ENCODE measurements at regions not wholly inside any gene's neighbourhood (a gene's known extent, or its start where the extent isn't known, plus 50 kb on each side); places are given as distances from the start of the nearest gene placed in this dataset.

- TF ChIP-seq POLR2A (IDR thresholded peaks at IDR 0.05): no peak
- TF ChIP-seq, protein P1, sequence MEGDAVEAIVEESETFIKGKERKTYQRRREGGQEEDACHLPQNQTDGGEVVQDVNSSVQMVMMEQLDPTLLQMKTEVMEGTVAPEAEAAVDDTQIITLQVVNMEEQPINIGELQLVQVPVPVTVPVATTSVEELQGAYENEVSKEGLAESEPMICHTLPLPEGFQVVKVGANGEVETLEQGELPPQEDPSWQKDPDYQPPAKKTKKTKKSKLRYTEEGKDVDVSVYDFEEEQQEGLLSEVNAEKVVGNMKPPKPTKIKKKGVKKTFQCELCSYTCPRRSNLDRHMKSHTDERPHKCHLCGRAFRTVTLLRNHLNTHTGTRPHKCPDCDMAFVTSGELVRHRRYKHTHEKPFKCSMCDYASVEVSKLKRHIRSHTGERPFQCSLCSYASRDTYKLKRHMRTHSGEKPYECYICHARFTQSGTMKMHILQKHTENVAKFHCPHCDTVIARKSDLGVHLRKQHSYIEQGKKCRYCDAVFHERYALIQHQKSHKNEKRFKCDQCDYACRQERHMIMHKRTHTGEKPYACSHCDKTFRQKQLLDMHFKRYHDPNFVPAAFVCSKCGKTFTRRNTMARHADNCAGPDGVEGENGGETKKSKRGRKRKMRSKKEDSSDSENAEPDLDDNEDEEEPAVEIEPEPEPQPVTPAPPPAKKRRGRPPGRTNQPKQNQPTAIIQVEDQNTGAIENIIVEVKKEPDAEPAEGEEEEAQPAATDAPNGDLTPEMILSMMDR (IDR thresholded peaks at IDR 0.05): no peak
Measured at GRCh38 chr6:150721418-150722266, 122.0 kb downstream of the PLEKHG1 start.
